GM12873 (cell line): ENCODE measurements at regions not wholly inside any gene's neighbourhood (a gene's known extent, or its start where the extent isn't known, plus 50 kb on each side); places are given as distances from the start of the nearest gene placed in this dataset.

Experiments used
- CTCF ChIP-seq: IDR thresholded peaks from 2 replicates; pipeline ENCODE4 v1.5.1; 2012; ENCODE audit warnings: low read depth, mild to moderate bottlenecking, moderate library complexity, low read length, control low read depth; ENCODE audit not compliant: insufficient read depth; ENCODE audit errors: missing control alignments

GRCh38 chr13:73827434-73827833 is 306.8 kb downstream of the KLF12 start:
- no peak for TF ChIP-seq CTCF

GRCh38 chr13:73825143-73825542 is 309.1 kb downstream of the KLF12 start:
- no peak for TF ChIP-seq CTCF

- no peak for TF ChIP-seq CTCF
These were observed 311.3 kb downstream of the KLF12 start for GRCh38 chr13:73822668-73823592.

- TF ChIP-seq CTCF: no peak
These were observed 313.5 kb downstream of the KLF12 start for GRCh38 chr13:73820688-73821087.

- TF ChIP-seq CTCF: no peak
These were observed 313.9 kb downstream of the KLF12 start for GRCh38 chr13:73820285-73820684.

- TF ChIP-seq CTCF: no peak
These were observed 314.5 kb downstream of the KLF12 start for GRCh38 chr13:73819711-73820110.

GRCh38 chr13:73816702-73817101 is 317.5 kb downstream of the KLF12 start:
- no peak for TF ChIP-seq CTCF
